ENCODE measurements at regions not wholly inside any gene's neighbourhood (a gene's known extent, or its start where the extent isn't known, plus 50 kb on each side); places are given as distances from the start of the nearest gene placed in this dataset.

- DNase-seq (ENCODE audit: low read depth in 2 of 2, low spot score in 1 of 2) = no peak
Measured at GRCh38 chr5:96284727-96285389, 148.2 kb downstream of the PCSK1 start.

DNA sequence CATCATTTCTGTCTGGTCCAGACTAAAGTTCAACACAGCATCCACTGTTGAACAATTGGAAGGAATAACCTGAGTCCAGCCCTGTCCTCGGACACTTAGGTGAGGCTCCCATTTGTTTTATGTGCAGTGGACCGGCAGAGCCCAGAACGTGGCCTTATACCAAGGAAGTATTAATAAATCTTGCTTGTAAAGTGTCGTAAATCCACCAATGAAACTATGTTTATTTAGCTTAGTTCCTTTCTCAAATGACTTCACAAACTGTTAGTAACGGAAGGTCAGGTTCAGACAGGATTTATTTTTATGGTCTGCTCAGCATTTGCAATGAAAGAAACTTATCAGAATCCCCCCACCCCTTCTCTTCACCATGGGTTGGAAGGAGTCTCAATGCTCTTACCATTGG lies 149.5 kb downstream of the PCSK1 start:
- no peak for DNase-seq (ENCODE audit: low read depth in 2 of 2, low spot score in 1 of 2)

GRCh38 chr5:96282020-96282419 lies 151.0 kb downstream of the PCSK1 start:
- DNase-seq (ENCODE audit: low read depth in 2 of 2, low spot score in 1 of 2) = no peak

- no peak for DNase-seq (ENCODE audit: low read depth in 2 of 2, low spot score in 1 of 2)
Measured at GRCh38 chr5:96280946-96281393, 152.1 kb downstream of the PCSK1 start.

DNA sequence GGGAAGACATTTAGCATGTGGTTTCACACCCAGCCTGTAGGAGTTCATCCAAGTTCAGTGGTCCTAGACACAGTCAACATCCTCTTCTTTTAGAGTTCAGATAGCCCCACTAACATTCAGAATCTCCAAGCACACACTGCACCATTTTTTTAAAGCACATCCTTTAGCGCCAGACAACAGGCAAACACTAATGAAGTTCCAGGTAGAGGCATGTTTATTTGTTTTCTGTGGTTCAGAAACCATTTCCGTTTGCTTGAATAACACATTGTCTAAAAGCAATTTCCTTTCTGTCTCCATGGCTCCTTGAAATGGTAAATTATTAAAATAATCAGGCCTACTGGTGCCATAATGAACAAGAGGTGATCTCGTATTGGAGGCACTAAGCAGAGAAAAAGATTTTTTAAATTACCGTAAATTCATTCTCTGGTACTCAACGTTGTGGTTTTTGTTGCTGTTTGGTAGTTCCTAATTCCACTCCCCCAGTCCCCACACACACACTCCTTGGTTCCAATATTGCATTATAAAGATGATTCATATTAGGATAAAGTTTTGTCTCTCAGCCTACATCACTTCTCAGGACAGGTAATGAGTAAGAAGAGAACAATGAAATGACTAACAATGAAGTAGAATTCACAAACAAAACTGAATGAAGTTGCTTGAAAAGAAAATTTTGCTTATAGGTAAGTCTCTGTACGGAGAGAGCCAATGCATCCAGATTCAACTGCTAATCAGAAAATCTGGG lies 153.1 kb downstream of the PCSK1 start:
- DNase-seq (ENCODE audit: low read depth in 2 of 2, low spot score in 1 of 2) = no peak

- DNase-seq (ENCODE audit: low read depth in 2 of 2, low spot score in 1 of 2) = no peak
Measured at GRCh38 chr5:96278981-96279380, 154.1 kb downstream of the PCSK1 start.

DNA sequence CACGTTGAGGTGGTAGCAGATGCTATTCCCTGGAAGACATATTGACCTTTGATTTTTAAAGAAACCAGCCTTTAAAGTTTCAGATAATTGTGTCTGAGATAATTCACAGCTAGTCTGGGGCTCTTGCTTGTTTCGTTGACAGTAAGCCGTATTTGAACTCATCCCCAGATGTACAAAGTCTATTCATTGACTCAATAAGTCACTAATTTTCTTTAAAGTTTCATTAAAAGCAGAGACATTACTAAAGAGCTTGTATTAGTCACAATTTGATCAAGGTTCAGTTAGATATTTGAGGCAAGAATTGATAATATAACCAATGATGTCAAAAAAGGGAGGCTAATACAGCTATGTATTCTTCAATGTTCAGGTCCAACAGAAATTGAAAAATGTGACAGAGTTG lies 158.0 kb downstream of the PCSK1 start:
- no peak for DNase-seq (ENCODE audit: low read depth in 2 of 2, low spot score in 1 of 2)

- DNase-seq (ENCODE audit: low read depth in 2 of 2, low spot score in 1 of 2) = no peak
Measured at GRCh38 chr5:96265487-96265886, 167.6 kb downstream of the PCSK1 start.

DNA sequence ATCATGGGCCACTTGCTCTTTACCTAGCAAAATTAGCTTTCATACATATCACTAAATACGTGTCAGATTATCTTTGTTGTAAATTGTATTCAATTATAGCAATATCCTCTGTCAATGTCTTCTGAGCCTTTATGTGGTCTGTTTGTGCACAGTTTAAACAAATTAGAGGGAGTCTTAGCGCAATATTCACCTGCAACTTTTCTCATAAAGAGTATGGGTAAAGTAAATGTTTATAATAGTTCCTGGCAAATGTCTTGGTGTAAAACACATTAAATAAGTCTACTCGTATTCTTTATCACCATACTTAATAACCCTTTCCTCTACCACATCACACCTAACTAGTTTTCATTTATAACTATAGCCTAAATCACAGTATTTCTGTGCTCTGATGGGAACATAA lies 169.0 kb downstream of the PCSK1 start:
- DNase-seq (ENCODE audit: low read depth in 2 of 2, low spot score in 1 of 2) = no peak

DNA sequence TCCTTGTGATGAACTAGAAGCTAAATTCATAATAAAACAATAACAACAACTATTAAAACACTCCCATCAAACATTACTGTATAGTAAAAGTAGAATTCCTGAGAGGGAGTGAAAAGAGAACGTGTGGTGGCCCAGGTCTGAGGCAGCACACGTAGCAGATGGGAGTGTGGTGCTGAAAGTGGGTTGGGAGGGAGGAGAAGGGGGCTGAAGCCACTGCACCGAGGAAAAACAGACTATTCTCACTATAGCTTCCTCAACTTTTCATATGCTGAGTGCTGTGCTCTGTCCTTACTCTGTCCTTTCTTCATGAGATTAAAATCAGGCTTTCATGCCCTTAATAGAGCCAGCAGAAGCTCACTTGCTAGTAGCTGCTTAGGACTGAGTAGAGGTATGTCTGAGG lies 170.9 kb downstream of the PCSK1 start:
- no peak for DNase-seq (ENCODE audit: low read depth in 2 of 2, low spot score in 1 of 2)

- DNase-seq (ENCODE audit: low read depth in 2 of 2, low spot score in 1 of 2) = no peak
Measured at GRCh38 chr5:96260009-96260408, 173.0 kb downstream of the PCSK1 start.

GRCh38 chr5:96259151-96259772 lies 173.8 kb downstream of the PCSK1 start:
- no peak for DNase-seq (ENCODE audit: low read depth in 2 of 2, low spot score in 1 of 2)

DNA sequence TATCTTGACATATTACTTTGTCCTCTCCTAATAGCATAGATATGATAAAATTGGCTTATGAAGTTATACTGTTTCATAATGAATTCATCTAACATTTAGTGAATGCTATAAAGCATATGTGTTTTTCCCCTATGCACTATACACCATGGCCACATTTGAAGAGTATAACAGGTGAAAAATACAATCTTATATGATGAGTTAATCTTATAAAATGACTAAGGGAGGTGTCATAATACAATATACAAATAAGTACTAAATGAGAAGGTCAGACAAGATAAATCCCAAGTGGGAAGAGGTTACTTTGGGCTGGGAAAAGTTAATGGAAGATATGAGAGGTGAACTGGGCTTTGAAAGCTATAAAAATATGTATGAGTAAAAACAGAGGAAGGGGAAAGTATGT lies 174.4 kb downstream of the PCSK1 start:
- DNase-seq (ENCODE audit: low read depth in 2 of 2, low spot score in 1 of 2) = no peak

GRCh38 chr5:96257904-96258303 lies 175.1 kb downstream of the PCSK1 start:
- DNase-seq (ENCODE audit: low read depth in 2 of 2, low spot score in 1 of 2) = no peak

DNA sequence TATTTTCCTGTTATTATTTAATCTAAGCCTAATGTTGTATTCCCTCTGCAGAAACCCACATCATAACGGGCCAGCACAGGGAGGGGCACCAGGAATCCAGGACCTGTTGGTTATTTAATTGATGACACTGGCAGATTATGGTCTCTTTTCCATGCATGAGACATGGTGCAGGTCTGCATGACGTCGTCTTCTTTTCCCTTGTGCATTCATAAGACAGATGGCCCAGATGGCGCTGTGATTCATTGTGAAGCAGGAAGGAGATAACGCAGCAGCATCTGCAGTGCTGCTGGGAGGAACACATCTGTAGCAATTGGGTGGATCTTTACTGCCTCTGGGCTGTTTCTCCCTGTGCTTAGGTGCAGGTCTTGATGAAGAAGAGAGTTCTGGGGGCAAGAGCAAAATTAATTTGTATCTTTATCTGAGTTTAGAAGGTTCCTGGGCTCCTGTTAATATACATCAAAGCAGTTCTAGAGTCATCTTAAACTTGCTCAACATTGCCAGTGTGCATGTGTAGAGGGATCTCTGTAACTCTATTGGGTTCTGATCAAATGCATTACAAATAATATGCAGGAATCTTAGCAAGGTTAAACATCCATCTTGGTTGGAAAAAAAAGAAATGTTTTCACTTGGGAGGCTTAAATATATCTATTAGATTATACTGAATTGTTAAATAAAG lies 176.1 kb downstream of the PCSK1 start:
- DNase-seq (ENCODE audit: low read depth in 2 of 2, low spot score in 1 of 2) = no peak

GRCh38 chr5:96254980-96255691 lies 177.9 kb downstream of the PCSK1 start:
- no peak for DNase-seq (ENCODE audit: low read depth in 2 of 2, low spot score in 1 of 2)

DNA sequence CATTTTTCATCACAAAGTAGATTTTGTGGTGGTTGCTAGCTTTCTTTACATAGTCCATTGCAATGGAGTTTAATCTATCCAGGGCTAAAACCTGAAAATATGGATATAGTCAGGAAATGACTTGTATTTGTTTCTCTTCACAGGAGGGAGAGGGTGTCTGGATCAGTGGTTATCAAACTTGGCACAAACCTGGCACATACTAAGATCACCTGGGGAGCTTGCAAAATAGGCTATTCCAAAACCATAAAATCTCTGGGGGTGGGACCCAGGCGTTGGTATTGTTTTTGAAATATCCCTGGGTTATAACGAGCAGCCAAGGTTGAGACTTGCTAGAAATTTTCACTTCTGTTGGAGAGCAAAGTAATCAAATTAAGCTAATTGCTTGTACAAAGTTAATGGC lies 179.9 kb downstream of the PCSK1 start:
- DNase-seq (ENCODE audit: low read depth in 2 of 2, low spot score in 1 of 2) = no peak

DNA sequence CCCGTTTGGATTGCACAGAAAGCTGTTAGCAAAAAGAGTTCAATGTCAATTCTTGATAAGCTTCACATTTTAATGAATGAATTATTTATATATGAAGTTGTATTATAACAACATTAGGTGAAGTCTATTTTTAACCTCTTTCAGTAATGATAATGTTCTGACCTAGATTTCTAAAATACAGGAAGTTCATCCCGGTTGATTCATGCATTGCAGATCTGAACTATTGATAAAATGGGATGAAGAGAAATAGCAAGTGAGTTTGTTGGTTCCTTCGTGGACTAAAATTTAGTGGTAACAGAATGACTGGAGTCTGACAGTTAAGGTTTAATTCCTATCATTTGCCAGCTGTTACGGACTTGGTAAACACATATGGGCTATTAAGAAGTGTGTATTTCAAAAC lies 180.5 kb downstream of the PCSK1 start:
- DNase-seq (ENCODE audit: low read depth in 2 of 2, low spot score in 1 of 2) = no peak

DNA sequence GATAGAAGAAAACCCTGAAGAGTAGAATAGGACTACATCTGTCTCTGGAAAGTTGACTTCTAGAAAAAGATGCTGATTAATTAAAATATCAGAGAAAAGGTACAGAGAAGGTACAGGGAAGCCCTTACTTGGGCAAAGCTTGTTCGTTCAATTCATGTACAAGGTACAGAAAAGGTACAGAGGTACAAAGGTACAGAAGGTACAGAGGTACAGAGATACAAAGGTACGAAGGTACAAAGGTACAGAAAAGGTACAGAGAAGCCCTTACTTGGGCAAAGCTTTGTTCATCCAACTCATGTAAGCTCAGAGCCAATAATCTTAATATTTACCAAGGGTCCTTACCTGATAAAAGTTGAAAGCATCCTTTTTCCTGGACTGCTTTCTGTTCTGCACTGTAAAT lies 182.3 kb downstream of the PCSK1 start:
- no peak for DNase-seq (ENCODE audit: low read depth in 2 of 2, low spot score in 1 of 2)

- no peak for DNase-seq (ENCODE audit: low read depth in 2 of 2, low spot score in 1 of 2)
Measured at GRCh38 chr5:96248131-96248530, 184.9 kb downstream of the PCSK1 start.

GRCh38 chr5:96247708-96248107 lies 185.3 kb downstream of the PCSK1 start:
- DNase-seq (ENCODE audit: low read depth in 2 of 2, low spot score in 1 of 2) = no peak
